Testis (tissue), 2 donors: ENCODE measurements at regions not wholly inside any gene's neighbourhood (a gene's known extent, or its start where the extent isn't known, plus 50 kb on each side); places are given as distances from the start of the nearest gene placed in this dataset.

Experiments
- CTCF ChIP-seq, 3 experiments: fragments of 450-650 bp in 2 of 3; fragments of 200-600 bp in 1 of 3; sonication (generic) in 1 of 3; IDR thresholded peaks; one replicate each; pipeline ENCODE4 v1.5.1; 2016 to 2019; ENCODE audit warnings: antibody characterized with exemption in 3 of 3, mild to moderate bottlenecking in 2 of 3, moderate library complexity in 1 of 3
- POLR2A ChIP-seq: fragments of 450-650 bp; IDR thresholded peaks from one replicate; pipeline ENCODE4 v1.6.1; 2017; ENCODE audit warnings: antibody characterized with exemption, mild to moderate bottlenecking, moderate library complexity

GRCh38 chr20:56816349-56816748 lies 187.2 kb downstream of the TFAP2C start:
- TF ChIP-seq CTCF (IDR thresholded peaks at IDR 0.05) (no peak), POLR2A (no peak)
